ENCODE measurements at regions not wholly inside any gene's neighbourhood (a gene's known extent, or its start where the extent isn't known, plus 50 kb on each side); places are given as distances from the start of the nearest gene placed in this dataset.
A peak's percentile ranks its signal among the peaks of the same experiment; 100 is the strongest.
"Not testable (repeated sequence)": the region's sequence is repeated elsewhere in the genome, so short reads cannot be mapped to it uniquely, and the experiment has no call there.

- DNase-seq (ENCODE audit: low read depth in 2 of 2) = peak in 1 of 2 donors; percentile 29
Measured at GRCh38 chr6:21914121-21914973, 320.8 kb downstream of the SOX4 start.

DNA sequence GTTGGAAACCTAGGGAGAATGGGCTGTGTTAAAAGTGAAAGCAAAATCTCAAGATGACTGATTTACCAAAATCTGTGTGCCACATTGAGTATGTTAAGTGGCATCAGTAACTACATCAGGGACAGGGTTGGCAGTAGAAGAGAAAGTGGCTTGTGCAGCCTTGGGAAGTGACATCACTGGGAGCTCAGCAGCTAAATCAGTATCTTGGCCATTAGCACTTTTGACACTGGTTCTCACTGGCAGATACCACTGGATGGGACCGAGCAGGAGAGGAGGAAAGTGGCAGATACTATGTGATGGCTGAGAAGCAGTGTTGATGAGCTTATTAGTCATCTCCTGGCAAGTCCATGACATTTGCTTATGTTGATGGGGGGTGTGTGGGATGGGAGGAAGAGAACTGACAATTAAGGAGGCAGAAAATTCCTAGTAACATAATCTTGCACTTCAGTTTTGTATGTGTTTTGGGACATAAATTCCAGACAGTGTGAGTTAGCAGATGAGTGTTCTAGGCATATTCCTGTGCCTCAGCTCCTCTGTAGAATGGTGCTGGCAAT, 322.2 kb downstream of the SOX4 start:
- no peak for DNase-seq (ENCODE audit: low read depth in 2 of 2)

GRCh38 chr6:21918041-21918440, 324.5 kb downstream of the SOX4 start:
- no peak for DNase-seq (ENCODE audit: low read depth in 2 of 2)

DNA sequence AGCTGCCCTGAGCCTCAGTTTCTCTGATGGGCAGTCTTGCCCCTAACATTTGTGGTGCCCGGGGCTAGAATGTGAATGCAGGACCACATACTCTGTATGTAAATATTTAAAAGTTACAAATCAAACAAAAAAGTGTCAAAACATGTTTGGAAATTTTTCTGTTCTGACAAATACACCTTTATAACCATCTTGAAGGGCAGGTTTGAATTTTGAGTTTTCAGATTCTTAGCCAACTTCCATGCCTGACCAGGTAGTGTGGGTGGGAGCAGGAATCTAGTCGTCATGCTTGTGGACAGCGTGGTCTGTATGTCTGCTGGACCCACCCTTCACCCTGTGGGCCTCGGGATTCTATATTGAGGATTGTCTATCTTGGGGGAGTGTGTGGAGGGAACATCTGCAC, 325.1 kb downstream of the SOX4 start:
- DNase-seq (ENCODE audit: low read depth in 2 of 2) = no peak

DNA sequence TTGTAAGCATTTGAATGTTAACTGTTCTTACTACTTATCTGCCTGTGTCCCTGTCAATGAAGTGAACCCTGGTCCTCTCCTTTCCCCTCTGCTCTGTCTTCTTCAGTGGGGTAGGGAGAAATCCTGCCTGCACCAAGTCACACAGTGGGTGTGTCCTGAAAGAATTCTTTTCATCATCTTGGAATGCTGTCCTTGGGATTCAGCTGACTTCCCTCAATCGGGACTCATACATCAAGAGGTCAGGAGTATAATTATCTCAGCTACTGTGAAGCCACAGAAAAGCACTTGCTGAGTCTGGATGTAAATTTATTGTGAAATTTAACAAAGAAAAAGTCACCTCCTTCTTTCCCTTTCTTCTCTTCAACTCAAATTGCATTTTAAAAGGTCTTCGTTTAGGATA, 328.5 kb downstream of the SOX4 start:
- DNase-seq (ENCODE audit: low read depth in 2 of 2) = no peak

GRCh38 chr6:21924002-21924401, 330.5 kb downstream of the SOX4 start:
- no peak for DNase-seq (ENCODE audit: low read depth in 2 of 2)

GRCh38 chr6:21928827-21929226, 335.3 kb downstream of the SOX4 start:
- no peak for DNase-seq (ENCODE audit: low read depth in 2 of 2)

DNA sequence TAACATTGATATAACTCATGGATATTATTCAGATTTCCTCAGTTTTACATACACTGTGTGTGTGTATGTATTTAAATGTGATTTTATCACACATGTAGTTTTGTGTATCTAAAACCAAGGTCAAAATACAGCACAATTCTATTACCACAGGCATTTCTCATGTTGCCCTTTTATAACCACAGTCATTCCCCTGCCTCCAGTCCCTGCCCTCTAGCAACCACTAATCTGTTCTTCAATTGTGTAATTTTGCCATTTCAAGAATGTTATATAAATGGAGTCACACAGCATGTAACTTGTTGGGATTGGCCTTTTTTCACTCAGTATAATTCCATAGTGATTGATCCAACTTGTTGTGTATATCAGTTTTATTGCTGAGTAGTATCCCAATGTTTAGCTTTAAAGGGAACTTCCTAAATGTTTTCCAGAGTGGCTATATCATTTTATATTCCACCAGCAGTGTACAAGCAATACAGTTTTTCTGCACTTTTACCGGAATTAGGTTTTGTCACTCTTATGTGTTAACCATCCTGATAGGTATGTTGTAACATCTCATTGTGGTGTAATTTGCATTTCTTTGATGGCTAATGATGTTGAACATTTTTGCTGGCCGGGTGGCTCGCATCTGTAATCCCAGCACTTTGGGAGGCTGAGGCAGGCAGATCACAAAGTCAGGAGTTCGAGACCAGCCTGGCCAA, 338.2 kb downstream of the SOX4 start:
- no peak for DNase-seq (ENCODE audit: low read depth in 2 of 2)

DNA sequence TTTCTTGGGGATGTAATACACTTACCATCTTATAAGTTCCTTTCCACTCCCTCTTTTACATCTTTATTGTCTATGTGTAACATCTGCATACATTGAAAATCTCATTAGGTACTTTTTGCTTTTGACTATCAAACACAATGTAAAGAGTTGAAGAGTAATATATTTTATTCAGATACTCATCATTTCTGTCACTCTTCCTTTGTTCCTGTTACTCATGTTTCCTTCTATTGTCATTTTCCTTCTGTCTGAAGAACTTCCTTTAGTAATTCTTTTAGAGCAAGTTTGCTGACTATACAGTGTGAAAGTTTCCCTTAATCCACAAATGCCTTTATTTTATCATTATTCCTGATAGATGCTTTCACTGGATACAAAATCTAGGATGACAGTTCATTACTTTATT, 339.8 kb downstream of the SOX4 start:
- no peak for DNase-seq (ENCODE audit: low read depth in 2 of 2)

- DNase-seq (ENCODE audit: low read depth in 2 of 2) = no peak
Measured at GRCh38 chr6:21935142-21935541, 341.6 kb downstream of the SOX4 start.

DNA sequence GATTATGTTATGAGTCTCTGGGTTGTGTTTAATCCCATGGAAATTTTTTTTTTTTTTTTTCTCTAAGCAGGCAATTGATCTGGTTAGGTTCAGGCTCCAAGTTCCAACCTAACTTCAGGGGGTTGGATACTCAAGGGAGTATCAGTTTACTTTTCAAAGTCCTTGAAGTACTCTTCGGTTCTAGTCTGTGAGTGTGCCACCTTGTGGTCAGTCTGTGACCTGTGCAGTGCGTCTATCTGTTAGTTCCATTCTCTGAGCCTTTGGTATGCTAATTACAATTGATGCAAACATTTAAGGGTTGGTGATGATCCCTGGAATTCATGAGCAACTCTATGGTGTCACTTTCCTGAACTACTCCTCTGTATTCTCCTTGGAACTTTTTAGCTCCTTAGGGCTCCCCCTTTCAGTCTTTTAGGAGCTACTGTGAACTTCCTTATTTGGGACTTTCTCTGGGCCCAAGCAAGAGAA, 342.0 kb downstream of the SOX4 start:
- no peak for DNase-seq (ENCODE audit: low read depth in 2 of 2)

DNA sequence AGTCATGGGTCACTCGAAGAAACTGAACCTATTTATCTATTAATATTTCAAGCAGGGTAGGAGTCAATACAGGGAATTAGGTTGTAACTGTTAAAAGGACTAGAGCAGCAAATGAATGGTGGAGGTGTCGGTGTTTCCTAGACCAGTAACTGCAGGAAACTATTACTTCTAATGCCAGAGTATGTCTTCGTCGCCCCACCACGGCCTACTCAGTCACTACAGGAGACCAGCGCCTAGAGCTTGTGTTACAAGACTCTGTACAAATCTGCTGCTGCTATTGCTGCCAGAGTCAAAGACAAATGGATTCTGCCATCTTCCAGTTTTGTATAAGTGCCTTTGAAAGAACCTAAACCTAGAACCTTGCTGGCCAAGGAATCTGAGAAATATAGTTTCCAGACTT, 343.9 kb downstream of the SOX4 start:
- DNase-seq (ENCODE audit: low read depth in 2 of 2) = no peak

DNA sequence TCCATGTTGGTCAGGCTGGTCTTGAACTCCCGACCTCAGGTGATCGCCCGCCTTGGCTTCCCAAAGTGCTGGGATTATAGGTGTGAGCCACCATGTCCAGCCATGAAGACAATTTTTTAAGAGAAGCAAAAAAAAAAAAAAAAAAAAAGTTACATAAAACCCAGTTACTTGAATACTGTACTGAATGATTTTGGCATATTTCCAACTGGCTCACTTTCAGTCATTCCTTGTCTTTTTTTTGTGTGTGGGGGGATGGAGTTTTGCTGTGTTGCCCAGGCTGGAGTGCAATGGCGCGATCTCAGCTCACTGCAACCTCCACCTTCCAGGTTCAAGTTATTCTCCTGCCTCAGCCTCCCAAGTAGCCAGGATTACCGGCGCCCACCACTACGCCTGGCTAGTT, 345.5 kb downstream of the SOX4 start:
- DNase-seq (ENCODE audit: low read depth in 2 of 2) = not testable (repeated sequence)

- DNase-seq (ENCODE audit: low read depth in 2 of 2) = no peak
Measured at GRCh38 chr6:21941926-21942325, 348.4 kb downstream of the SOX4 start.

GRCh38 chr6:21942897-21943296, 349.3 kb downstream of the SOX4 start:
- no peak for DNase-seq (ENCODE audit: low read depth in 2 of 2)

- DNase-seq (ENCODE audit: low read depth in 2 of 2) = no peak
Measured at GRCh38 chr6:21946298-21946783, 350.5 kb downstream of the PRL start.

GRCh38 chr6:21947227-21947626, 349.6 kb downstream of the PRL start:
- not testable (repeated sequence) for DNase-seq (ENCODE audit: low read depth in 2 of 2)

- no peak for DNase-seq (ENCODE audit: low read depth in 2 of 2)
Measured at GRCh38 chr6:21947731-21948386, 349.0 kb downstream of the PRL start.

- no peak for DNase-seq (ENCODE audit: low read depth in 2 of 2)
Measured at GRCh38 chr6:21949211-21949801, 347.5 kb downstream of the PRL start.

DNA sequence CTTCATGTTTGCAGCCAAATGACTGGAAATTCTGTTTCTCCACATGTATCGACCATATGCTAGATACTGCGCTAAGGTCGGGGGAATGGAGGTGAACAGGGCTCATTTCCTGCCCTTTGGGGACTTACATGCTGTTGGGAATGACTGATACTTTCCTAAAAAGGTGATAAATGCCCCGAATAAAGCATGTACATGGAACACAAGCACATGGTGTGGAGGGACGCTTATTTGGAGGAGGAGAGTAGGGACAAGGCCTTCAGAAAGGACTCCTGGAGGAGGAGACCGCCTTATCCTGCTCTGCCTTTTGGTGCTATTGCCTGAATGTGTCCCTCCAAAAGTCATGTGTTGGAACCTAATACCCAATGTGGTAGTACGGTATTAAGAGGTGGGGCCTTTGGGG, 344.5 kb downstream of the PRL start:
- DNase-seq (ENCODE audit: low read depth in 2 of 2) = no peak

Data from stimulated activated CD4-positive, alpha-beta T cell treated with anti-CD3 and anti-CD28 coated beads, Interleukin-1b, Interleukin-23, amount 100 ng/mL, for 1 hour (primary cell).